GM18511 (cell line): ENCODE measurements at regions not wholly inside any gene's neighbourhood (a gene's known extent, or its start where the extent isn't known, plus 50 kb on each side); places are given as distances from the start of the nearest gene placed in this dataset.
A peak's percentile ranks its signal among the peaks of the same experiment; 100 is the strongest.

ENCODE experiments used
- ATAC-seq: cut with Tn5 transposase; IDR thresholded peaks from one replicate; pipeline ENCODE4 v1.9.1; 2021; ENCODE audit warnings: mild to moderate bottlenecking, moderate library complexity; ENCODE audit not compliant: unreplicated experiment

- no peak for ATAC-seq
Measured at GRCh38 chr7:17638727-17639126, 301.6 kb downstream of the SNX13 start.

- peak; percentile 68 for ATAC-seq
Measured at GRCh38 chr7:17640730-17641377, 299.4 kb downstream of the SNX13 start.

GRCh38 chr7:17645500-17645899 lies 294.8 kb downstream of the SNX13 start:
- ATAC-seq = no peak

GRCh38 chr7:17646253-17646956 lies 293.9 kb downstream of the SNX13 start:
- ATAC-seq = no peak

GRCh38 chr7:17651341-17651740 lies 289.0 kb downstream of the SNX13 start:
- no peak for ATAC-seq

- no peak for ATAC-seq
Measured at GRCh38 chr7:17651863-17652385, 288.4 kb downstream of the SNX13 start.

- ATAC-seq = no peak
Measured at GRCh38 chr7:17654940-17655339, 285.4 kb downstream of the SNX13 start.

- ATAC-seq = no peak
Measured at GRCh38 chr7:17659126-17659525, 281.2 kb downstream of the SNX13 start.

- no peak for ATAC-seq
Measured at GRCh38 chr7:17660116-17660515, 280.2 kb downstream of the SNX13 start.

- ATAC-seq = no peak
Measured at GRCh38 chr7:17661982-17662585, 278.2 kb downstream of the SNX13 start.

GRCh38 chr7:17663061-17663675 lies 277.1 kb downstream of the SNX13 start:
- ATAC-seq = no peak

GRCh38 chr7:17665029-17665428 lies 275.3 kb downstream of the SNX13 start:
- no peak for ATAC-seq

- ATAC-seq = peak; percentile 64
Measured at GRCh38 chr7:17668122-17668521, 272.2 kb downstream of the SNX13 start.

GRCh38 chr7:17669204-17669603 lies 271.1 kb downstream of the SNX13 start:
- ATAC-seq = no peak

- no peak for ATAC-seq
Measured at GRCh38 chr7:17671956-17672355, 268.3 kb downstream of the SNX13 start.

- no peak for ATAC-seq
Measured at GRCh38 chr7:17672783-17673182, 267.5 kb downstream of the SNX13 start.

GRCh38 chr7:17674166-17674942 lies 265.9 kb downstream of the SNX13 start:
- no peak for ATAC-seq

- no peak for ATAC-seq
Measured at GRCh38 chr7:17674943-17675608, 265.2 kb downstream of the SNX13 start.

- no peak for ATAC-seq
Measured at GRCh38 chr7:17677408-17677807, 262.9 kb downstream of the SNX13 start.

GRCh38 chr7:17678896-17679295 lies 261.4 kb downstream of the SNX13 start:
- no peak for ATAC-seq
